ENCODE measurements at regions not wholly inside any gene's neighbourhood (a gene's known extent, or its start where the extent isn't known, plus 50 kb on each side); places are given as distances from the start of the nearest gene placed in this dataset.

GRCh38 chr2:16368328-16368727 is 297.3 kb downstream of the CYRIA start:
- Histone ChIP-seq H4K20me1 (replicated peaks in 1 of 2; ENCODE audit: control insufficient read depth in 1 of 2, insufficient read depth in 2 of 2, low read length in 2 of 2) (no peaks in the 10 kb centered on the region), H3K9ac (replicated peaks in 1 of 4; ENCODE audit: extremely low read depth in 1 of 4, low read depth in 3 of 4, low read length in 3 of 4) (no peak overlapping the region), H2BK15ac (ENCODE audit: low read length) (no peak overlapping the region), H3K4me1 (replicated peaks in 1 of 4; ENCODE audit: control insufficient read depth in 3 of 4, insufficient read depth in 4 of 4, low read length in 3 of 4) (no peaks in the 10 kb centered on the region), H4K8ac (ENCODE audit: extremely low read depth, insufficient read depth, low read length) (no peak overlapping the region), H4K5ac (ENCODE audit: insufficient read length, low read depth, low read length) (no peak overlapping the region), H3K36me3 (ENCODE audit: control insufficient read depth in 2 of 4, insufficient read depth in 4 of 4, low read length in 3 of 4) (no peaks in the 10 kb centered on the region), H3K4ac (replicated peaks; ENCODE audit: insufficient read length, low read depth, low read length) (no peak overlapping the region), H3K18ac (ENCODE audit: extremely low read depth, low read length) (no peak overlapping the region), H3K4me3 (ENCODE audit: extremely low read depth in 1 of 4, insufficient read depth in 2 of 4, low read depth in 3 of 4, low read length in 4 of 4) (no peak overlapping the region), H3K27ac (ENCODE audit: low read depth, low read length) (no peak overlapping the region), H3K14ac (ENCODE audit: insufficient read length) (no peak overlapping the region), H3K79me1 (ENCODE audit: low read depth, low read length) (no peaks in the 10 kb centered on the region), H2BK120ac (replicated peaks; ENCODE audit: low read depth, low read length) (no peak overlapping the region), H3K9me3 (ENCODE audit: insufficient read depth in 2 of 2, low read depth in 1 of 2, low read length in 1 of 2) (no peaks in the 10 kb centered on the region), H2BK5ac (ENCODE audit: low read depth, low read length) (no peak overlapping the region), H3K4me2 (ENCODE audit: insufficient read depth in 1 of 2, low read depth in 2 of 2, low read length in 2 of 2) (no peak overlapping the region), H3K79me2 (ENCODE audit: control insufficient read depth in 1 of 2, insufficient read depth in 2 of 2, low read length in 2 of 2) (no peaks in the 10 kb centered on the region), H3K23ac (ENCODE audit: insufficient read length) (no peak overlapping the region), H2BK20ac (ENCODE audit: low read length) (no peak overlapping the region), H2AK5ac (ENCODE audit: low read depth, low read length) (no peak overlapping the region), H2BK12ac (ENCODE audit: low read depth, low read length) (no peak overlapping the region), H4K91ac (replicated peaks; ENCODE audit: insufficient read length, low read length) (no peak overlapping the region), H2AFZ (ENCODE audit: low read length) (no peak overlapping the region), H3K23me2 (ENCODE audit: low read depth, low read length) (no peaks in the 10 kb centered on the region), H3K56ac (replicated peaks; ENCODE audit: insufficient read length, low read depth, low read length) (no peak overlapping the region), H3K27me3 (replicated peaks in 1 of 4; ENCODE audit: control insufficient read depth in 3 of 4, extremely low read depth in 1 of 4, insufficient read depth in 3 of 4, low read length in 3 of 4) (no peaks in the 10 kb centered on the region)
- ChIA-PET POLR2A (ENCODE audit: partially characterized antibody) (no interaction called here), CTCF (ENCODE audit: partially characterized antibody) (interaction anchor here (1.0 to 1.2 kb wide), 2 partner anchors 10 to 21 kb away, joined by 3 to 4 read pairs; no protein-coding TSS in a partner anchor)
- FAIRE-seq (no peak), DNase-seq (ENCODE audit: low read depth in 1 of 2, low spot score in 2 of 2) (no peak)
- 88% methylated on average over 3 of the region's 3 CpGs; no CpG with 5 or more reads in 1 of the 2 experiments for WGBS, 2 experiments (ENCODE audit: extremely low coverage in 1 of 2, insufficient coverage in 1 of 2, insufficient read length in 1 of 2, insufficient replicate concordance in 2 of 2, low coverage in 1 of 2, low lambda C conversion rate in 2 of 2, missing lambda C conversion rate in 1 of 2)
- TF ChIP-seq JUND (IDR thresholded peaks at IDR 0.05; ENCODE audit: low read length), result no peak
- no peak for TF ChIP-seq SP1 (IDR thresholded peaks at IDR 0.05; ENCODE audit: low read depth, low read length)
- TF ChIP-seq ASH2L (IDR thresholded peaks at IDR 0.05; ENCODE audit: low read length), result no peak
- TF ChIP-seq HDAC2 (IDR thresholded peaks at IDR 0.05; ENCODE audit: borderline replicate concordance in 1 of 2, low read depth in 2 of 2, low read length in 2 of 2), result no peak
- no peak for TF ChIP-seq BACH1 (IDR thresholded peaks at IDR 0.05; ENCODE audit: low read length)
- no peak for TF ChIP-seq NRF1 (IDR thresholded peaks at IDR 0.05; ENCODE audit: low read depth, low read length)
- no peak for TF ChIP-seq EP300 (IDR thresholded peaks at IDR 0.05; ENCODE audit: borderline replicate concordance in 1 of 2, low read depth in 2 of 2, low read length in 2 of 2)
- TF ChIP-seq, protein P1, sequence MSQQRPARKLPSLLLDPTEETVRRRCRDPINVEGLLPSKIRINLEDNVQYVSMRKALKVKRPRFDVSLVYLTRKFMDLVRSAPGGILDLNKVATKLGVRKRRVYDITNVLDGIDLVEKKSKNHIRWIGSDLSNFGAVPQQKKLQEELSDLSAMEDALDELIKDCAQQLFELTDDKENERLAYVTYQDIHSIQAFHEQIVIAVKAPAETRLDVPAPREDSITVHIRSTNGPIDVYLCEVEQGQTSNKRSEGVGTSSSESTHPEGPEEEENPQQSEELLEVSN (IDR thresholded peaks at IDR 0.05), result no peak
- no peak for TF ChIP-seq CTCF (IDR thresholded peaks at IDR 0.05; ENCODE audit: control extremely low read depth in 1 of 3, insufficient read depth in 1 of 3, low read depth in 1 of 3, low read length in 3 of 3)
- no peak for TF ChIP-seq RNF2 (IDR thresholded peaks at IDR 0.05; ENCODE audit: borderline replicate concordance, low read depth, low read length, missing control alignments, poor library complexity, severe bottlenecking)
- no peak for TF ChIP-seq CEBPB (IDR thresholded peaks at IDR 0.05; ENCODE audit: low read depth, low read length)

Data from H1 (cell line).